Fibroblast of skin of left biceps (primary cell): ENCODE measurements at regions not wholly inside any gene's neighbourhood (a gene's known extent, or its start where the extent isn't known, plus 50 kb on each side); places are given as distances from the start of the nearest gene placed in this dataset.

Experiments
- DNase-seq, 2 experiments: peaks; one replicate each; pipeline ENCODE4 v3.0.0-alpha.2; 2013; ENCODE audit warnings: low read depth in 2 of 2

GRCh38 chr1:72830606-72831390, 548.5 kb upstream of the NEGR1 start:
- DNase-seq = no peak

- DNase-seq = peak; percentile 1 to 13
These were observed 544.9 kb upstream of the NEGR1 start for GRCh38 chr1:72827278-72827677.

GRCh38 chr1:72804541-72804940, 522.2 kb upstream of the NEGR1 start:
- no peak for DNase-seq

GRCh38 chr1:72781038-72781437, 498.7 kb upstream of the NEGR1 start:
- no peak for DNase-seq

GRCh38 chr1:72780212-72780611, 497.9 kb upstream of the NEGR1 start:
- no peak for DNase-seq

- peak in 1 of 2 experiments; percentile 19 for DNase-seq
These were observed 495.6 kb upstream of the NEGR1 start for GRCh38 chr1:72777918-72778317.

- no peak for DNase-seq
These were observed 481.1 kb upstream of the NEGR1 start for GRCh38 chr1:72763481-72763880.

GRCh38 chr1:72759486-72759885, 477.1 kb upstream of the NEGR1 start:
- peak; percentile 16 to 33 for DNase-seq

- DNase-seq = no peak
These were observed 475.5 kb upstream of the NEGR1 start for GRCh38 chr1:72757843-72758242.

- DNase-seq = no peak
These were observed 463.1 kb upstream of the NEGR1 start for GRCh38 chr1:72745413-72745812.

- no peak for DNase-seq
These were observed 452.1 kb upstream of the NEGR1 start for GRCh38 chr1:72734415-72734814.

- no peak for DNase-seq
These were observed 442.9 kb upstream of the NEGR1 start for GRCh38 chr1:72724951-72725861.

GRCh38 chr1:72705921-72706320, 423.6 kb upstream of the NEGR1 start:
- no peak for DNase-seq

GRCh38 chr1:72704841-72705477, 422.6 kb upstream of the NEGR1 start:
- no peak for DNase-seq

- DNase-seq = no peak
These were observed 415.1 kb upstream of the NEGR1 start for GRCh38 chr1:72697410-72697809.

- DNase-seq = no peak
These were observed 411.6 kb upstream of the NEGR1 start for GRCh38 chr1:72693899-72694298.

GRCh38 chr1:72693376-72693775, 411.0 kb upstream of the NEGR1 start:
- DNase-seq = no peak

- DNase-seq = no peak
These were observed 408.5 kb upstream of the NEGR1 start for GRCh38 chr1:72690871-72691270.

GRCh38 chr1:72678683-72679082, 396.3 kb upstream of the NEGR1 start:
- DNase-seq = no peak

GRCh38 chr1:72670902-72671301, 388.6 kb upstream of the NEGR1 start:
- DNase-seq = no peak

- DNase-seq = no peak
These were observed 380.6 kb upstream of the NEGR1 start for GRCh38 chr1:72662918-72663317.

- no peak for DNase-seq
These were observed 368.6 kb upstream of the NEGR1 start for GRCh38 chr1:72650843-72651435.
